OCI-LY7 (cell line): ENCODE measurements at regions not wholly inside any gene's neighbourhood (a gene's known extent, or its start where the extent isn't known, plus 50 kb on each side); places are given as distances from the start of the nearest gene placed in this dataset.

ENCODE experiments used
- CTCF ChIP-seq: fragments of 200-600 bp; sonication (generic); conservative IDR thresholded peaks from 2 replicates; pipeline ENCODE4 v1.5.1; 2014; ENCODE audit warnings: mild to moderate bottlenecking, antibody characterized with exemption, low read length, moderate library complexity, mixed read lengths
- EZH2phosphoT487 ChIP-seq: fragments of 200-600 bp; sonication (generic); IDR thresholded peaks from 2 replicates; pipeline ENCODE4 v1.6.1; 2018; ENCODE audit warnings: low read depth, borderline replicate concordance, mild to moderate bottlenecking, mixed run types, antibody characterized with exemption, low read length, moderate library complexity, mixed read lengths

- TF ChIP-seq CTCF (no peak), EZH2phosphoT487 (no peak)
Observed at GRCh38 chr2:6213056-6213780, 521.0 kb downstream of the SOX11 start.
